ENCODE measurements at regions not wholly inside any gene's neighbourhood (a gene's known extent, or its start where the extent isn't known, plus 50 kb on each side); places are given as distances from the start of the nearest gene placed in this dataset.

DNA sequence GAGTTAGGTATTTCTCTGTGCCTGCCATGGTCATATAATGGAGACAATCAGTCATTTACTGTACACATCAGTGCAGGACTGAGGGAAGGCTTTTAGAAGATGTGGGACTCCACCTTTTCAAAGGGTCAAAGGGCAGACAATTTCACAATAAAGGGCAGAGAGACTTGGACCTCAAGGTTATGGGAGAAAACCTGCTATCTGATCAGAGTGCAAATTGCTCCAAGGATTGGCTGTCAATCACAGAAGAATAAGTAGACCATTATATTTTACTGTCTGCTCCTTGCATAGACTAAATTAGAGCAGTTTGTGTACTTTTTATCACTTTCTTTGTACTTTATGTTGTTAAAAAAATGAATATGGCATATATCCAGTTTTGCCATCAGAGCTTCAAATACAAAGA, 314.9 kb upstream of the ATP11B start:
- no peaks in the 10 kb centered on the region for H3K9me3 ChIP-seq (ENCODE audit: insufficient read depth, low read depth, low read length)
- H3K79me2 ChIP-seq (ENCODE audit: control insufficient read depth, insufficient read depth, low read length, poor library complexity), result no peaks in the 10 kb centered on the region
- no peak overlapping the region for H3K4ac ChIP-seq (ENCODE audit: low read depth, low read length)
- no peak overlapping the region for H2BK12ac ChIP-seq (ENCODE audit: low read length)
- H3K79me1 ChIP-seq (ENCODE audit: low read length), result no peaks in the 10 kb centered on the region
- no peak overlapping the region for H2AFZ ChIP-seq (ENCODE audit: insufficient read depth, low read length, poor library complexity)
- H3K4me3 ChIP-seq (ENCODE audit: low read depth, low read length), result no peak overlapping the region
- no peak overlapping the region for H3K27ac ChIP-seq (ENCODE audit: low read depth, low read length)
- no peak overlapping the region for H2BK120ac ChIP-seq (ENCODE audit: insufficient read depth, low read length, poor library complexity)
- no peak overlapping the region for H4K12ac ChIP-seq (ENCODE audit: low read depth, low read length)
- H2BK5ac ChIP-seq (ENCODE audit: low read depth, low read length, poor library complexity), result no peak overlapping the region
- H3K14ac ChIP-seq (ENCODE audit: low read length), result no peak overlapping the region
- H3K23ac ChIP-seq (ENCODE audit: low read length), result no peak overlapping the region
- no peaks in the 10 kb centered on the region for H3K36me3 ChIP-seq (ENCODE audit: control insufficient read depth in 1 of 2, insufficient read depth in 2 of 2, low read length in 2 of 2)
- no peak overlapping the region for H3K9ac ChIP-seq (ENCODE audit: low read length)
- H4K8ac ChIP-seq (ENCODE audit: low read depth, low read length), result no peak overlapping the region
- H3K4me2 ChIP-seq (ENCODE audit: low read length), result no peak overlapping the region
- no peaks in the 10 kb centered on the region for H3K27me3 ChIP-seq (ENCODE audit: insufficient read depth, low read length)
- H3K4me1 ChIP-seq (ENCODE audit: control insufficient read depth in 1 of 2, insufficient read depth in 2 of 2, low read length in 2 of 2), result peaks cover 0 to 3% of the 10 kb centered on the region in 2 experiments
- H2AK5ac ChIP-seq (ENCODE audit: low read length), result no peak overlapping the region
- no peak for DNase-seq
- no peak overlapping the region for H3K18ac ChIP-seq (ENCODE audit: low read length)
- no peak overlapping the region for H4K91ac ChIP-seq (ENCODE audit: low read depth, low read length)

GRCh38 chr3:182479419-182480336, 313.6 kb upstream of the ATP11B start:
- no peak overlapping the region for H2AK5ac ChIP-seq (ENCODE audit: low read length)
- H4K8ac ChIP-seq (ENCODE audit: low read depth, low read length), result no peak overlapping the region
- H2BK120ac ChIP-seq (ENCODE audit: insufficient read depth, low read length, poor library complexity), result no peak overlapping the region
- H2BK5ac ChIP-seq (ENCODE audit: low read depth, low read length, poor library complexity), result no peak overlapping the region
- no peak overlapping the region for H4K91ac ChIP-seq (ENCODE audit: low read depth, low read length)
- no peak for DNase-seq
- H3K27ac ChIP-seq (ENCODE audit: low read depth, low read length), result no peak overlapping the region
- H3K79me1 ChIP-seq (ENCODE audit: low read length), result no peaks in the 10 kb centered on the region
- no CpG with 5 or more reads among the region's 8 CpGs for WGBS (ENCODE audit: extremely low coverage, insufficient coverage, insufficient read length)
- no peak overlapping the region for H3K4me2 ChIP-seq (ENCODE audit: low read length)
- no peaks in the 10 kb centered on the region for H3K9me3 ChIP-seq (ENCODE audit: insufficient read depth, low read depth, low read length)
- H3K23ac ChIP-seq (ENCODE audit: low read length), result no peak overlapping the region
- H2AFZ ChIP-seq (ENCODE audit: insufficient read depth, low read length, poor library complexity), result no peak overlapping the region
- peaks cover 0 to 5% of the 10 kb centered on the region in 2 experiments for H3K4me1 ChIP-seq (ENCODE audit: control insufficient read depth in 1 of 2, insufficient read depth in 2 of 2, low read length in 2 of 2)
- no peak overlapping the region for H3K4me3 ChIP-seq (ENCODE audit: low read depth, low read length)
- H3K14ac ChIP-seq (ENCODE audit: low read length), result no peak overlapping the region
- no peak overlapping the region for H2BK12ac ChIP-seq (ENCODE audit: low read length)
- no peak overlapping the region for H3K9ac ChIP-seq (ENCODE audit: low read length)
- no peak overlapping the region for H3K4ac ChIP-seq (ENCODE audit: low read depth, low read length)
- no peak overlapping the region for H4K12ac ChIP-seq (ENCODE audit: low read depth, low read length)
- no peaks in the 10 kb centered on the region for H3K79me2 ChIP-seq (ENCODE audit: control insufficient read depth, insufficient read depth, low read length, poor library complexity)
- H3K18ac ChIP-seq (ENCODE audit: low read length), result no peak overlapping the region
- no peaks in the 10 kb centered on the region for H3K36me3 ChIP-seq (ENCODE audit: control insufficient read depth in 1 of 2, insufficient read depth in 2 of 2, low read length in 2 of 2)
- H3K27me3 ChIP-seq (ENCODE audit: insufficient read depth, low read length), result no peaks in the 10 kb centered on the region

DNA sequence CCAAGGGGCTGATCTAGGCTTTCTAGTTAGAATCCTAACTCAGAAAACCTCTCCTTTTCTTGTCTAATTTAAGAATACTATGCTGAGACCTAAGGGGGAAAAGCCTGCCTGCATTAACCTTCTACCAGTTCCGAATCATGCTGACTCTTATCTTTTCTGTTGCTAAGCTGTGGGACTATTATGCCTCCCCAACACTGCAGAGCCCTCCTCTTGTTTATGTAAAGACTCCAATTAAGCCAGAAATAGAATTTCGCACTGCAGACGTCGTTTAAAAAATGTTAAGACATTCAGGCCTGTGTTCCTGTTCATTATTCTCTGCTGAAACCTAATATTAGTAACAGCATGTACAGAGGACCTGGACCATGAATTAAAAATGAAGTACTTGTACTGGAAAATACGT, 310.6 kb upstream of the ATP11B start:
- H3K79me2 ChIP-seq (ENCODE audit: control insufficient read depth, insufficient read depth, low read length, poor library complexity), result no peaks in the 10 kb centered on the region
- no peak overlapping the region for H2AK5ac ChIP-seq (ENCODE audit: low read length)
- H3K18ac ChIP-seq (ENCODE audit: low read length), result no peak overlapping the region
- H3K9ac ChIP-seq (ENCODE audit: low read length), result no peak overlapping the region
- H3K36me3 ChIP-seq (ENCODE audit: control insufficient read depth in 1 of 2, insufficient read depth in 2 of 2, low read length in 2 of 2), result no peaks in the 10 kb centered on the region
- DNase-seq, result no peak
- no peak overlapping the region for H2BK120ac ChIP-seq (ENCODE audit: insufficient read depth, low read length, poor library complexity)
- H2BK5ac ChIP-seq (ENCODE audit: low read depth, low read length, poor library complexity), result no peak overlapping the region
- H4K8ac ChIP-seq (ENCODE audit: low read depth, low read length), result no peak overlapping the region
- WGBS (ENCODE audit: extremely low coverage, insufficient coverage, insufficient read length), result no CpG with 5 or more reads among the region's 5 CpGs
- no peak overlapping the region for H3K4ac ChIP-seq (ENCODE audit: low read depth, low read length)
- no peaks in the 10 kb centered on the region for H3K79me1 ChIP-seq (ENCODE audit: low read length)
- H2BK12ac ChIP-seq (ENCODE audit: low read length), result no peak overlapping the region
- H3K23ac ChIP-seq (ENCODE audit: low read length), result no peak overlapping the region
- no peak overlapping the region for H2AFZ ChIP-seq (ENCODE audit: insufficient read depth, low read length, poor library complexity)
- H3K27me3 ChIP-seq (ENCODE audit: insufficient read depth, low read length), result no peaks in the 10 kb centered on the region
- H4K91ac ChIP-seq (ENCODE audit: low read depth, low read length), result no peak overlapping the region
- H3K4me2 ChIP-seq (ENCODE audit: low read length), result no peak overlapping the region
- H3K4me1 ChIP-seq (ENCODE audit: control insufficient read depth in 1 of 2, insufficient read depth in 2 of 2, low read length in 2 of 2), result peaks cover 4% of the 10 kb centered on the region in 2 experiments
- H3K27ac ChIP-seq (ENCODE audit: low read depth, low read length), result no peak overlapping the region
- H3K14ac ChIP-seq (ENCODE audit: low read length), result no peak overlapping the region
- no peak overlapping the region for H3K4me3 ChIP-seq (ENCODE audit: low read depth, low read length)
- H4K12ac ChIP-seq (ENCODE audit: low read depth, low read length), result no peak overlapping the region
- H3K9me3 ChIP-seq (ENCODE audit: insufficient read depth, low read depth, low read length), result no peaks in the 10 kb centered on the region

- H2AFZ ChIP-seq (ENCODE audit: insufficient read depth, low read length, poor library complexity), result no peak overlapping the region
- no peak overlapping the region for H3K9ac ChIP-seq (ENCODE audit: low read length)
- H2AK5ac ChIP-seq (ENCODE audit: low read length), result no peak overlapping the region
- no peak overlapping the region for H4K12ac ChIP-seq (ENCODE audit: low read depth, low read length)
- H3K9me3 ChIP-seq (ENCODE audit: insufficient read depth, low read depth, low read length), result no peaks in the 10 kb centered on the region
- no peaks in the 10 kb centered on the region for H3K36me3 ChIP-seq (ENCODE audit: control insufficient read depth in 1 of 2, insufficient read depth in 2 of 2, low read length in 2 of 2)
- H3K4me3 ChIP-seq (ENCODE audit: low read depth, low read length), result no peak overlapping the region
- DNase-seq, result no peak
- H2BK12ac ChIP-seq (ENCODE audit: low read length), result peak overlapping the region; percentile 6
- H3K4me2 ChIP-seq (ENCODE audit: low read length), result no peak overlapping the region
- no peak overlapping the region for H3K4ac ChIP-seq (ENCODE audit: low read depth, low read length)
- H2BK120ac ChIP-seq (ENCODE audit: insufficient read depth, low read length, poor library complexity), result peak overlapping the region; percentile 5
- no peak overlapping the region for H3K18ac ChIP-seq (ENCODE audit: low read length)
- H3K79me2 ChIP-seq (ENCODE audit: control insufficient read depth, insufficient read depth, low read length, poor library complexity), result no peaks in the 10 kb centered on the region
- H3K4me1 ChIP-seq (ENCODE audit: control insufficient read depth in 1 of 2, insufficient read depth in 2 of 2, low read length in 2 of 2), result peaks cover 3 to 5% of the 10 kb centered on the region in 2 experiments
- H3K14ac ChIP-seq (ENCODE audit: low read length), result no peak overlapping the region
- H4K8ac ChIP-seq (ENCODE audit: low read depth, low read length), result no peak overlapping the region
- peak overlapping the region; percentile 4 for H2BK5ac ChIP-seq (ENCODE audit: low read depth, low read length, poor library complexity)
- no peaks in the 10 kb centered on the region for H3K79me1 ChIP-seq (ENCODE audit: low read length)
- no peaks in the 10 kb centered on the region for H3K27me3 ChIP-seq (ENCODE audit: insufficient read depth, low read length)
- WGBS (ENCODE audit: extremely low coverage, insufficient coverage, insufficient read length), result no CpG with 5 or more reads among the region's 4 CpGs
- H3K27ac ChIP-seq (ENCODE audit: low read depth, low read length), result no peak overlapping the region
- no peak overlapping the region for H4K91ac ChIP-seq (ENCODE audit: low read depth, low read length)
- H3K23ac ChIP-seq (ENCODE audit: low read length), result no peak overlapping the region
Measured at GRCh38 chr3:182484682-182485081, 308.6 kb upstream of the ATP11B start.
